ENCODE measurements at regions not wholly inside any gene's neighbourhood (a gene's known extent, or its start where the extent isn't known, plus 50 kb on each side); places are given as distances from the start of the nearest gene placed in this dataset.

DNA sequence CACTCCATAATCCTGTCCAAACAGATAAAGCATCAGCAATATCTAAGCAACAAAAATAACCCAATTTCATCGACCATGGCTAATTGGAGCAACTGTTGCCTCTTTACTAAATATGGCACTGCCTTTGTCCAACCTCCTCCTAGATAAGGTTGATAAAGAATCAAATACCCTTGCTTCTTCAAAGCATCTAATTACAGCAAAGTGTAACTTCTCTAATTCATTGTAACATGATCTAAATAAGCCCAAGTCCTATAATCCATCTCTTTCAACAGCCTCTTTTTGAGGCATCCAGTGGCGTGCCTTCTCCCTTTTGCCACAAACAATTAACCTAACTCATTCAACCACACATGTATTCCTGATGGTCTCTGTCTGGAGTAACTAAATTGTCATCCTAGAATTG is 81.7 kb upstream of the KLHL1 start:
- Mint-ChIP-seq H3K4me3 (ENCODE audit: unreplicated experiment) (no peak overlapping the region), H3K27ac (ENCODE audit: unreplicated experiment) (no peak overlapping the region), H3K4me1 (ENCODE audit: low read depth, unreplicated experiment) (peaks cover 4% of the 10 kb centered on the region), H3K9me3 (ENCODE audit: unreplicated experiment) (no peaks in the 10 kb centered on the region), H3K36me3 (ENCODE audit: low read depth, unreplicated experiment) (no peaks in the 10 kb centered on the region), H3K27me3 (ENCODE audit: low read depth, unreplicated experiment) (no peaks in the 10 kb centered on the region)
- FAIRE-seq: no peak
- H4K20me1 ChIP-seq (ENCODE audit: insufficient read depth, low read length): no peaks in the 10 kb centered on the region
- no peak for DNase-seq (ENCODE audit: low read depth)
- no peaks in the 10 kb centered on the region for H3K36me3 ChIP-seq (ENCODE audit: insufficient read depth, low read length)
- peaks cover 3% of the 10 kb centered on the region for H3K9me3 ChIP-seq (ENCODE audit: insufficient read depth, low read depth, low read length)
- no peaks in the 10 kb centered on the region for H3K4me1 ChIP-seq (ENCODE audit: insufficient read depth, low read length)
- H3K4me3 ChIP-seq (ENCODE audit: insufficient read depth, low read depth, low read length): no peak overlapping the region
- H2AFZ ChIP-seq (ENCODE audit: low read depth, low read length): no peak overlapping the region
- H3K27me3 ChIP-seq (ENCODE audit: insufficient read depth, low read length): no peaks in the 10 kb centered on the region
- no peaks in the 10 kb centered on the region for H3K79me2 ChIP-seq (ENCODE audit: insufficient read depth, low read length)
- H3K27ac ChIP-seq (ENCODE audit: low read depth, low read length): no peak overlapping the region
- TF ChIP-seq EZH2 (IDR thresholded peaks at IDR 0.05; ENCODE audit: insufficient read depth, low read length) (no peak), CTCF (IDR thresholded peaks at IDR 0.05; ENCODE audit: insufficient read depth, low read depth, low read length) (no peak)
- H3K4me2 ChIP-seq (ENCODE audit: low read length): no peak overlapping the region
- no peak overlapping the region for H3K9ac ChIP-seq (ENCODE audit: low read length)

- Histone ChIP-seq H4K20me1 (ENCODE audit: insufficient read depth, low read length) (no peaks in the 10 kb centered on the region), H3K9ac (ENCODE audit: low read length) (no peak overlapping the region), H3K4me3 (ENCODE audit: insufficient read depth, low read depth, low read length) (no peak overlapping the region), H3K79me2 (ENCODE audit: insufficient read depth, low read length) (no peaks in the 10 kb centered on the region), H2AFZ (ENCODE audit: low read depth, low read length) (no peak overlapping the region), H3K27ac (ENCODE audit: low read depth, low read length) (no peak overlapping the region), H3K9me3 (ENCODE audit: insufficient read depth, low read depth, low read length) (peaks cover 3% of the 10 kb centered on the region), H3K4me2 (ENCODE audit: low read length) (no peak overlapping the region), H3K36me3 (ENCODE audit: insufficient read depth, low read length) (no peaks in the 10 kb centered on the region), H3K27me3 (ENCODE audit: insufficient read depth, low read length) (no peaks in the 10 kb centered on the region), H3K4me1 (ENCODE audit: insufficient read depth, low read length) (no peaks in the 10 kb centered on the region)
- peaks cover 4% of the 10 kb centered on the region for H3K4me1 Mint-ChIP-seq (ENCODE audit: low read depth, unreplicated experiment)
- FAIRE-seq (no peak), DNase-seq (ENCODE audit: low read depth) (no peak)
- TF ChIP-seq EZH2 (IDR thresholded peaks at IDR 0.05; ENCODE audit: insufficient read depth, low read length) (no peak), CTCF (IDR thresholded peaks at IDR 0.05; ENCODE audit: insufficient read depth, low read depth, low read length) (no peak)
- H3K36me3 Mint-ChIP-seq (ENCODE audit: low read depth, unreplicated experiment): no peaks in the 10 kb centered on the region
- no peak overlapping the region for H3K27ac Mint-ChIP-seq (ENCODE audit: unreplicated experiment)
- H3K9me3 Mint-ChIP-seq (ENCODE audit: unreplicated experiment): no peaks in the 10 kb centered on the region
- H3K27me3 Mint-ChIP-seq (ENCODE audit: low read depth, unreplicated experiment): no peaks in the 10 kb centered on the region
- no peak overlapping the region for H3K4me3 Mint-ChIP-seq (ENCODE audit: unreplicated experiment)
Measured at GRCh38 chr13:70188567-70188966, 80.3 kb upstream of the KLHL1 start.

- DNase-seq (ENCODE audit: low read depth): peak; percentile 53
- H3K27ac ChIP-seq (ENCODE audit: low read depth, low read length): peak overlapping the region; percentile 40
- peak overlapping the region; percentile 30 for H2AFZ ChIP-seq (ENCODE audit: low read depth, low read length)
Measured at GRCh38 chr13:70183041-70183440, 74.8 kb upstream of the KLHL1 start.

More at GRCh38 chr13:70183041-70183440, 74.8 kb upstream of the KLHL1 start:
- H3K27ac Mint-ChIP-seq (ENCODE audit: unreplicated experiment): peak overlapping the region; percentile 87
- Histone ChIP-seq H3K79me2 (ENCODE audit: insufficient read depth, low read length) (no peaks in the 10 kb centered on the region), H4K20me1 (ENCODE audit: insufficient read depth, low read length) (no peaks in the 10 kb centered on the region), H3K9me3 (ENCODE audit: insufficient read depth, low read depth, low read length) (peaks cover 3% of the 10 kb centered on the region), H3K4me3 (ENCODE audit: insufficient read depth, low read depth, low read length) (no peak overlapping the region), H3K4me2 (ENCODE audit: low read length) (no peak overlapping the region), H3K36me3 (ENCODE audit: insufficient read depth, low read length) (no peaks in the 10 kb centered on the region), H3K4me1 (ENCODE audit: insufficient read depth, low read length) (no peaks in the 10 kb centered on the region), H3K9ac (ENCODE audit: low read length) (no peak overlapping the region), H3K27me3 (ENCODE audit: insufficient read depth, low read length) (no peaks in the 10 kb centered on the region)
- no peak for FAIRE-seq
- no peaks in the 10 kb centered on the region for H3K27me3 Mint-ChIP-seq (ENCODE audit: low read depth, unreplicated experiment)
- H3K4me3 Mint-ChIP-seq (ENCODE audit: unreplicated experiment): no peak overlapping the region
- TF ChIP-seq EZH2 (IDR thresholded peaks at IDR 0.05; ENCODE audit: insufficient read depth, low read length) (no peak), CTCF (IDR thresholded peaks at IDR 0.05; ENCODE audit: insufficient read depth, low read depth, low read length) (no peak)
- H3K36me3 Mint-ChIP-seq (ENCODE audit: low read depth, unreplicated experiment): no peaks in the 10 kb centered on the region
- no peaks in the 10 kb centered on the region for H3K9me3 Mint-ChIP-seq (ENCODE audit: unreplicated experiment)
- H3K4me1 Mint-ChIP-seq (ENCODE audit: low read depth, unreplicated experiment): peaks cover 9% of the 10 kb centered on the region

Measured in astrocyte (in vitro differentiated cells and primary cell).